ENCODE measurements at regions not wholly inside any gene's neighbourhood (a gene's known extent, or its start where the extent isn't known, plus 50 kb on each side); places are given as distances from the start of the nearest gene placed in this dataset.

DNA sequence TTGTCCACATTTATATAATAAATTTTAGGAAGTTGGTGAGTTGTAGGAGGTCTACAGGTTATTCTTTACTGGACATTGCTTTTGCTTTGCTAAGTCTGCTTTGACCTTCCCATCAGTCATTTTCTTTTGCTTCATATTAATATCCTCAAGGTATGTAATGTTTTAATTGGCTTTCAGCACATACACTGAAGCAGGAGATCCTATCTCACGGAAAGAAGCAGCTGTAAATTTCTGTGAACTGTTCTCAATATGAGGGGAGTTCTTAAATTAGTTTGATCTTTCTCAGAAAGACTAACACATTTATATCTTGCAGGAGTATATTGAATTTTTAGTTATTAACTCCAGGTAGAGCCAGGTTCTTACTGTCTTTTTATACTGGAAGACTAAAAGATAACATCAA lies 856.5 kb downstream of the GATA3 start:
- H3K4me1 ChIP-seq, result no peaks in the 10 kb centered on the region; the same call in 1 of the 2 replicates
- H3K27me3 ChIP-seq, result no peaks in the 10 kb centered on the region
- no peak for DNase-seq
- TF ChIP-seq, protein P1, sequence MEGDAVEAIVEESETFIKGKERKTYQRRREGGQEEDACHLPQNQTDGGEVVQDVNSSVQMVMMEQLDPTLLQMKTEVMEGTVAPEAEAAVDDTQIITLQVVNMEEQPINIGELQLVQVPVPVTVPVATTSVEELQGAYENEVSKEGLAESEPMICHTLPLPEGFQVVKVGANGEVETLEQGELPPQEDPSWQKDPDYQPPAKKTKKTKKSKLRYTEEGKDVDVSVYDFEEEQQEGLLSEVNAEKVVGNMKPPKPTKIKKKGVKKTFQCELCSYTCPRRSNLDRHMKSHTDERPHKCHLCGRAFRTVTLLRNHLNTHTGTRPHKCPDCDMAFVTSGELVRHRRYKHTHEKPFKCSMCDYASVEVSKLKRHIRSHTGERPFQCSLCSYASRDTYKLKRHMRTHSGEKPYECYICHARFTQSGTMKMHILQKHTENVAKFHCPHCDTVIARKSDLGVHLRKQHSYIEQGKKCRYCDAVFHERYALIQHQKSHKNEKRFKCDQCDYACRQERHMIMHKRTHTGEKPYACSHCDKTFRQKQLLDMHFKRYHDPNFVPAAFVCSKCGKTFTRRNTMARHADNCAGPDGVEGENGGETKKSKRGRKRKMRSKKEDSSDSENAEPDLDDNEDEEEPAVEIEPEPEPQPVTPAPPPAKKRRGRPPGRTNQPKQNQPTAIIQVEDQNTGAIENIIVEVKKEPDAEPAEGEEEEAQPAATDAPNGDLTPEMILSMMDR (IDR thresholded peaks at IDR 0.05; ENCODE audit: low read depth, low read length), result no peak
- no peaks in the 10 kb centered on the region for H3K9me3 ChIP-seq
- H3K4me3 ChIP-seq (ENCODE audit: low read depth, low read length), result no peak overlapping the region
- H3K36me3 ChIP-seq, result no peaks in the 10 kb centered on the region

DNA sequence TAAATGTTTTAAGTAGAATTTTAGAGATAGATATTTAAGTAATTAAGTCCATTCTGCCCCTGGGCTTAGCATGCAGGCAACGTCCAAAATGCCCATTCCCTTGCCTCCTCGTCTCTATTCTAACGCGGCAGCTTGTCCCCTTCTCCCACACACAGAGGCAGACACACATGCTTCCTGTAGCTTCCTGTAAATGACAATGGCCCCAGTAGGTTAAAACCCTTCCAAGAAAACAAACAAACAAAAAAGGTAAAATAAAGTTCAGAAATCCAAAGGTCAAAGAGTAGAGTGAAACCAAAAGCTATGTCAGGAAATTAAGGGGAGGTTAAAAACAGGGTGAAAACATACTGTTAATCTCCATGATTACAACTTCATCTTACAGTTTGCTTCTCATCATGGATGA lies 857.6 kb downstream of the GATA3 start:
- TF ChIP-seq, protein P1 (IDR thresholded peaks at IDR 0.05; ENCODE audit: low read depth, low read length), result no peak
- no peaks in the 10 kb centered on the region for H3K36me3 ChIP-seq
- no peak for DNase-seq
- H3K4me1 ChIP-seq, result no peaks in the 10 kb centered on the region; the same call in 1 of the 2 replicates
- no peak overlapping the region for H3K4me3 ChIP-seq (ENCODE audit: low read depth, low read length)
- no peaks in the 10 kb centered on the region for H3K9me3 ChIP-seq
- H3K27me3 ChIP-seq, result no peaks in the 10 kb centered on the region

DNA sequence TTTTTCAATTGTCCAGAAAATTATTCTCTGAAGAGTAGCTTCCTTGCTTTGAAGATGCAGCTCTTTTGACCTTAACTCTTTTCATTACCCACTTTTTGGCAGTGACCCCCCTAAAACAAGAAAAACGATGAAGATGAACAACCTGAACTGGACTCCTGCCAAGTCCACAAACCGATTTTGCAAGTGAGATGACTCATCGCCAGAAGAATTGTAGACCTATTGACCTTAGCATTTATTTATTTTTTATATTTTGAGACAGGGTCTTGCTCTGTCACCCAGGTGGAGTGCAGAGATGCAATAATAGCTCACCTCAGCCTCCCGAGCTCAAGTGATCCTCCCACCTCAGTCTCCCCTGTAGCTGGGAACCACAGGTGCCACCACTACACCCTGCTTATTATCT lies 859.2 kb downstream of the GATA3 start:
- DNase-seq, result no peak
- Histone ChIP-seq H3K9me3 (no peaks in the 10 kb centered on the region), H3K36me3 (no peaks in the 10 kb centered on the region), H3K4me1 (no peaks in the 10 kb centered on the region; the same call in 1 of the 2 replicates), H3K4me3 (ENCODE audit: low read depth, low read length) (no peak overlapping the region), H3K27me3 (no peaks in the 10 kb centered on the region)
- TF ChIP-seq, protein P1 (IDR thresholded peaks at IDR 0.05; ENCODE audit: low read depth, low read length), result no peak

DNA sequence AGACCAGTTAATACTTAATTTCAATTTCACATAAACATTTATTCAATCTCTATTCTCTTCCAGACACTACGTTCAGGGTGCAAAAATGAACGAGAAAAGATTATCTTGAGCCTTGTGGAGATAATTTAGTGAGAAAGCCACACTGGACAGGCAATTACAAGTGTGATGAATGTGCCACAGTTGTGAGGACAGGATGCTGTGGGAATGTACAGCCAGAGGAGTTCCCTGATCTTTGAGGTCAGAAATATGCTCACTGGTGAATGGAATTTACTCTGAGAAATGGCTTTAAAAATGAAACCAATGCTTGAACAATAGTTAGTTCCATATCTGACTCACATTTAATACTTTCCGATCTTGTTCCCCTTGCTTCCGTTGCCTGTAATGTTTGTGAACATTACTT lies 864.8 kb downstream of the GATA3 start:
- no peak for DNase-seq
- Histone ChIP-seq H3K9me3 (no peaks in the 10 kb centered on the region), H3K4me3 (ENCODE audit: low read depth, low read length) (no peak overlapping the region), H3K36me3 (no peaks in the 10 kb centered on the region), H3K27me3 (no peaks in the 10 kb centered on the region), H3K4me1 (no peaks in the 10 kb centered on the region)
- TF ChIP-seq, protein P1 (IDR thresholded peaks at IDR 0.05; ENCODE audit: low read depth, low read length), result no peak

DNA sequence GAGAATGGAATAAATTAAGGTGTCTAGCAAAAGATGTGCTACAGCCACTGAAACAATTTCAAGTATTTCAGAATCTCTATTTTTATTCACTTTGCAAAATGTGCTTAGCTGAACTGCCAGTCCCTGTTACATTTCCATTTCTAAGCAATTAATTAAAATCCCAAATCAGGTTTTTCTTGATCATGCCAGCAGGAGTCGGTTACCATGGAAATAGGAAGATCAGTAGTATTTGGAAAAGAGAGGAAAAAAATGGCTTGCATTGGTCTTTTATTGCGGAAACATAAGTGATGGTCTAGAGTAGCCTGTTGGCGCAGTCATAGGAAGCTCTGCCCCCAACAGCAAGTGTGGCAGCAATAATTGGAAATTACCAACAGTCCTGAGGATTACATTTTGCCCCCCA lies 867.1 kb downstream of the GATA3 start:
- TF ChIP-seq, protein P1 (IDR thresholded peaks at IDR 0.05; ENCODE audit: low read depth, low read length), result no peak
- no peaks in the 10 kb centered on the region for H3K27me3 ChIP-seq
- no peak for DNase-seq

DNA sequence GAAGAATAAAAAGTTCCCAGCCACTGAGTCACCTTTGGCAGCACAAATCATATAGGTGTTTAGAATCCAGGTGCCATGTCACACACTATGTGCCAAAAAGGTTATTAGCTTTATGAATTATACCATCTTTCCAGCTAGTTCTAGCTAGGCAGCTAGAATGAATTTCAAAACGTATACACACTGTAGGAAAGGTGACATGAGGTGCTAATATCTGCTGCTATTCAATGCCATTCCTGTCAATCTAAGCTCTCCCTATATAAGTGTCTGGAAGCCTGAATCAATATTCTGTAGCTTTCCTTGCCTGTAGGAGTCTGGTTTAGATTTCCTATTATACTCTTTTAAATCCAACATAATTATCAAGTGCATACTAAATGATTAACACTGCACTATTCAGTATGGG lies 868.6 kb downstream of the GATA3 start:
- no peak for DNase-seq
- TF ChIP-seq, protein P1 (IDR thresholded peaks at IDR 0.05; ENCODE audit: low read depth, low read length), result no peak
- Histone ChIP-seq H3K36me3 (no peaks in the 10 kb centered on the region), H3K4me1 (peaks cover 4% of the 10 kb centered on the region), H3K4me3 (ENCODE audit: low read depth, low read length) (no peak overlapping the region), H3K27me3 (no peaks in the 10 kb centered on the region), H3K9me3 (no peaks in the 10 kb centered on the region)

More for the DNA sequence above, 867.1 kb downstream of the GATA3 start:
- no peak overlapping the region for H3K4me3 ChIP-seq (ENCODE audit: low read depth, low read length)
- H3K36me3 ChIP-seq, result no peaks in the 10 kb centered on the region
- H3K4me1 ChIP-seq, result no peaks in the 10 kb centered on the region
- no peaks in the 10 kb centered on the region for H3K9me3 ChIP-seq
